Natural killer cell (primary cell): ENCODE measurements at regions not wholly inside any gene's neighbourhood (a gene's known extent, or its start where the extent isn't known, plus 50 kb on each side); places are given as distances from the start of the nearest gene placed in this dataset.

Experiments used
- ATAC-seq, 3 donors: fragments of 150-1000 bp in 2 of 3; fragments of 200-7000 bp in 1 of 3; cut with Tn5 transposase; 1 replicate in 1 of 3; 2 replicates in 2 of 3; pipeline ENCODE4 v1.10.0; 2021; ENCODE audit warnings: mild to moderate bottlenecking in 2 of 3, moderate library complexity in 2 of 3
- DNase-seq, 2 donors: peaks; one replicate each; pipeline versions ENCODE4 v3.0.0 to v3.0.0-alpha.2; 2013 to 2021; ENCODE audit warnings: mixed read lengths in 1 of 2
- H3K27ac ChIP-seq: one replicate; pipeline ENCODE4 v1.5.1; 2013; ENCODE audit warnings: mild to moderate bottlenecking, low read length
- H3K27me3 ChIP-seq: one replicate; pipeline ENCODE4 v1.6.1; 2013; ENCODE audit warnings: low read length; ENCODE audit not compliant: control insufficient read depth, insufficient read depth
- H3K36me3 ChIP-seq: one replicate; pipeline ENCODE4 v1.6.1; 2013; ENCODE audit warnings: low read length; ENCODE audit not compliant: control insufficient read depth, insufficient read depth
- H3K4me1 ChIP-seq: one replicate; pipeline ENCODE4 v1.6.1; 2013; ENCODE audit warnings: low read length; ENCODE audit not compliant: control insufficient read depth, insufficient read depth
- H3K4me3 ChIP-seq: one replicate; pipeline ENCODE4 v1.5.1; 2013; ENCODE audit warnings: low read length
- H3K9me3 ChIP-seq: one replicate; pipeline ENCODE4 v1.6.1; 2013; ENCODE audit warnings: low read length; ENCODE audit not compliant: control insufficient read depth, insufficient read depth
- H3K27ac Mint-ChIP-seq, 2 donors: one replicate each; pipeline ENCODE4 v1.8.0; 2022; ENCODE audit warnings: mild to moderate bottlenecking in 2 of 2, mixed read lengths in 2 of 2, moderate library complexity in 1 of 2
- H3K27me3 Mint-ChIP-seq, 2 donors: one replicate each; pipeline ENCODE4 v1.8.0; 2022; ENCODE audit warnings: low read depth in 2 of 2, mixed read lengths in 2 of 2
- H3K36me3 Mint-ChIP-seq: one replicate; pipeline ENCODE4 v1.8.0; 2022; ENCODE audit warnings: mixed read lengths
- H3K4me1 Mint-ChIP-seq, 2 donors: one replicate each; pipeline ENCODE4 v1.8.0; 2022; ENCODE audit warnings: mixed read lengths in 2 of 2
- H3K4me3 Mint-ChIP-seq: one replicate; pipeline ENCODE4 v1.8.0; 2022; ENCODE audit warnings: mild to moderate bottlenecking, moderate library complexity, mixed read lengths
- H3K9me3 Mint-ChIP-seq, 2 donors: one replicate each; pipeline ENCODE4 v1.8.0; 2022; ENCODE audit warnings: mixed read lengths in 2 of 2
- WGBS: methylation state at CpG from one replicate; pipeline ENCODE4 v1.1.7; 2013; ENCODE audit warnings: missing lambda C conversion rate; ENCODE audit not compliant: insufficient coverage; 5-methylcytosine and 5-hydroxymethylcytosine counted together
- intact Hi-C: fragments of 100-400 bp; cut with micrococcal nuclease; formaldehyde crosslinking; loops from one replicate; pipeline ENCODE4 v1.14.2; 2022
- TF ChIP-seq, protein P1 (sequence below): fragments of 200-600 bp; IDR thresholded peaks from one replicate; pipeline ENCODE4 v1.8.0; 2022; ENCODE audit warnings: antibody characterized with exemption

DNA sequence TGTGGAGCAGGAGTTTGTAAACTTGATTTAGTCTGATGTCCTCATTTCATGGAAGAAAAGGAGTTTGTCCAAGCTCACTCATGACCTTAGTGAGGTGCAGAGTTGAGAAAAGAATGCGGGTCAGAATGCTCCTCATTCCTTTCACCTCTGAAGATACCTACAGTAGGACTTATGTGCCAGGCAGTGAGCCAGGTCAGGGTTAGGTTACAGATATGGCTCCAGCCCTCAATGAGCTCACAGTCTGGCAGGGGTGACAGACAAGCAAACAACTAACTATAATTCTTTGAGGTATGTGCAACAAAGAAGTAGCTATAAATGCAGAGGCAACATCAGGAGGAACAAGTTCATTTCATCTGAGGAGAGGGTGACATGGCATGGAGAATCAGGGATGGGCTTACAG, 102.5 kb downstream of the SPATA31D1 start:
- H3K36me3 ChIP-seq: no peaks in the 10 kb centered on the region
- peaks cover 5 to 12% of the 10 kb centered on the region in 2 donors for H3K9me3 Mint-ChIP-seq
- H3K27ac ChIP-seq: no peak overlapping the region
- H3K27me3 ChIP-seq: no peaks in the 10 kb centered on the region
- no peak for ATAC-seq
- TF ChIP-seq, protein P1, sequence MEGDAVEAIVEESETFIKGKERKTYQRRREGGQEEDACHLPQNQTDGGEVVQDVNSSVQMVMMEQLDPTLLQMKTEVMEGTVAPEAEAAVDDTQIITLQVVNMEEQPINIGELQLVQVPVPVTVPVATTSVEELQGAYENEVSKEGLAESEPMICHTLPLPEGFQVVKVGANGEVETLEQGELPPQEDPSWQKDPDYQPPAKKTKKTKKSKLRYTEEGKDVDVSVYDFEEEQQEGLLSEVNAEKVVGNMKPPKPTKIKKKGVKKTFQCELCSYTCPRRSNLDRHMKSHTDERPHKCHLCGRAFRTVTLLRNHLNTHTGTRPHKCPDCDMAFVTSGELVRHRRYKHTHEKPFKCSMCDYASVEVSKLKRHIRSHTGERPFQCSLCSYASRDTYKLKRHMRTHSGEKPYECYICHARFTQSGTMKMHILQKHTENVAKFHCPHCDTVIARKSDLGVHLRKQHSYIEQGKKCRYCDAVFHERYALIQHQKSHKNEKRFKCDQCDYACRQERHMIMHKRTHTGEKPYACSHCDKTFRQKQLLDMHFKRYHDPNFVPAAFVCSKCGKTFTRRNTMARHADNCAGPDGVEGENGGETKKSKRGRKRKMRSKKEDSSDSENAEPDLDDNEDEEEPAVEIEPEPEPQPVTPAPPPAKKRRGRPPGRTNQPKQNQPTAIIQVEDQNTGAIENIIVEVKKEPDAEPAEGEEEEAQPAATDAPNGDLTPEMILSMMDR: no peak
- intact Hi-C loops: no loop called here
- no peaks in the 10 kb centered on the region for H3K4me1 ChIP-seq
- no peak overlapping the region for H3K4me3 ChIP-seq
- H3K36me3 Mint-ChIP-seq: no peaks in the 10 kb centered on the region
- no peak for DNase-seq
- H3K27ac Mint-ChIP-seq: no peak overlapping the region
- H3K4me3 Mint-ChIP-seq: no peak overlapping the region
- 60% methylated on average over 1 of the region's 1 CpG for WGBS
- no peaks in the 10 kb centered on the region for H3K9me3 ChIP-seq
- no peaks in the 10 kb centered on the region for H3K27me3 Mint-ChIP-seq
- no peaks in the 10 kb centered on the region for H3K4me1 Mint-ChIP-seq

DNA sequence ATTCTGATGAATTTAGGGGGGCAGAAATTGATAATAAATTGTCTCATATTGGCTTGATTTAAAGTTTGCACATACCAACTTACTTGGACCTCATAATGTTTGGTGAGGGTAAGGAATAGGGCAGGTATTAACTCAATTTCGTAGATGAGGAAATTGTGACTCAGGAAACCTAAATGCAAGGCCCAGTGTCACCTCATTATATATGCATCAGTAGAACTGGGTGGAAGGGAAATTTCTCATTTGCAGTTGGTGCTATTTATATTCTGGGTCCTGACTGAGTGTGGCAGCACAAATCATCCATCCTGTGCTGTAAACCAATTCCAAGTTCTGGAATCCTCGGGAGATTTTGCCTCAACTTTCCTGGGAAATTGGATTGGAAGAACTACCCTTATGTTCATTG, 103.0 kb downstream of the SPATA31D1 start:
- Mint-ChIP-seq H3K9me3 (peaks cover 3 to 7% of the 10 kb centered on the region in 2 donors), H3K4me1 (no peaks in the 10 kb centered on the region), H3K27ac (no peak overlapping the region), H3K36me3 (no peaks in the 10 kb centered on the region), H3K27me3 (no peaks in the 10 kb centered on the region), H3K4me3 (no peak overlapping the region)
- ATAC-seq (no peak), DNase-seq (no peak)
- Histone ChIP-seq H3K9me3 (no peaks in the 10 kb centered on the region), H3K4me3 (no peak overlapping the region), H3K27ac (no peak overlapping the region), H3K27me3 (no peaks in the 10 kb centered on the region), H3K36me3 (no peaks in the 10 kb centered on the region), H3K4me1 (no peaks in the 10 kb centered on the region)
- intact Hi-C loops: no loop called here
- WGBS: 71% methylated on average over 2 of the region's 2 CpGs
- TF ChIP-seq, protein P1: no peak

DNA sequence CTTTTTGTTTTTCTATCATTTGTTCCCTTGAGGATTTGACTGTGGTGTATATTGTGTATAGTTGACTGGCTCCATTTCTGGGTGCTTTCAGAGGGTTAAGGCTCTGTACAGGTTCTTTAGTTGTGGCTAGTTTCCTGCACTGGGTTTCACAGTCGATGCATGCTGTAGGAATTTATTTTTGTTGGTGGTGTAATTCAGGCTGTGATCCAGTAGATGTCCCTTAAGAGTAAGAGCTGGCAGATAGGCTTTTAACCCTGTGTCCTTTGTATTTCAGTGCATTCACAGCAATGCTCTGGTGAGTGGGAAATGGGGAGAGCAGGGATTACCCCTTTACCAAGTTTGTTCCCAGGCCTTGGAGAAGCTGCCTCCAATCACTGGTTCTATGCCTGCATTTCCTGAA, 112.9 kb downstream of the SPATA31D1 start:
- Mint-ChIP-seq H3K9me3 (no peaks in the 10 kb centered on the region), H3K27ac (no peak overlapping the region), H3K36me3 (peaks cover 7% of the 10 kb centered on the region), H3K27me3 (no peaks in the 10 kb centered on the region), H3K4me3 (no peak overlapping the region), H3K4me1 (no peaks in the 10 kb centered on the region)
- Histone ChIP-seq H3K4me3 (no peak overlapping the region), H3K4me1 (no peaks in the 10 kb centered on the region), H3K27me3 (no peaks in the 10 kb centered on the region), H3K9me3 (peaks cover 6% of the 10 kb centered on the region), H3K27ac (no peak overlapping the region), H3K36me3 (no peaks in the 10 kb centered on the region)
- ATAC-seq (no peak), DNase-seq (no peak)
- intact Hi-C loops: no loop called here
- 100% methylated on average over 1 of the region's 1 CpG for WGBS
- TF ChIP-seq, protein P1: no peak

DNA sequence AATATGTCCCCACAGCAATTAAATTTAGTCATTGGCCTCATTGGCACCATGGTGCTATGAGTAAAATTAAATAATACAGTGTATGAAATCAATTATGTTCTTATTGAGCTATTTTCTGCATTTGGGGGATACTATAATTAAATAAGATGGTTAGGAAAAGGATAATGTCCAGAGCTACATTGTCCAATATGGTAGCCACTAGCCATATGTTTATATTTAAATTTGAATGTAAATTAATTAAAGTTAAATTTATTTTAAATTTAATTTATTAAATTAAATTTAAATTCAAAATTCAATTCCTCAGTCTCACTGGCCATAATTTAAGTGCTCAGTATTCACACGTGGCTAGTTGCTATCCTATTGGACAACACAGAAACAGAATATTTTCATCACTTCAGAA, 115.7 kb downstream of the SPATA31D1 start:
- H3K9me3 Mint-ChIP-seq: peaks cover 0 to 3% of the 10 kb centered on the region in 2 donors
- intact Hi-C loops: no loop called here

More for the DNA sequence above, 115.7 kb downstream of the SPATA31D1 start:
- no peak overlapping the region for H3K27ac Mint-ChIP-seq
- ATAC-seq (no peak), DNase-seq (no peak)
- peaks cover 7% of the 10 kb centered on the region for H3K36me3 Mint-ChIP-seq
- H3K27me3 ChIP-seq: no peaks in the 10 kb centered on the region
- no peak overlapping the region for H3K4me3 Mint-ChIP-seq
- H3K4me3 ChIP-seq: no peak overlapping the region
- no peaks in the 10 kb centered on the region for H3K36me3 ChIP-seq
- peaks cover 6% of the 10 kb centered on the region for H3K9me3 ChIP-seq
- no peaks in the 10 kb centered on the region for H3K4me1 Mint-ChIP-seq
- TF ChIP-seq, protein P1: no peak
- no CpG with 5 or more reads among the region's 1 CpG for WGBS
- H3K27ac ChIP-seq: no peak overlapping the region
- H3K4me1 ChIP-seq: no peaks in the 10 kb centered on the region
- H3K27me3 Mint-ChIP-seq: no peaks in the 10 kb centered on the region
